VCaP (cell line): ENCODE measurements at regions not wholly inside any gene's neighbourhood (a gene's known extent, or its start where the extent isn't known, plus 50 kb on each side); places are given as distances from the start of the nearest gene placed in this dataset.
"Not testable (repeated sequence)": the region's sequence is repeated elsewhere in the genome, so short reads cannot be mapped to it uniquely, and the experiment has no call there.

Experiments
- H3K27ac ChIP-seq: fragments of 450-650 bp; 2 replicates; pipeline ENCODE4 v1.5.1; 2017
- TF ChIP-seq, protein P1 (sequence below): fragments of 450-650 bp; conservative IDR thresholded peaks from 2 replicates; pipeline ENCODE4 v1.5.1; 2017; ENCODE audit warnings: mild to moderate bottlenecking, moderate library complexity

DNA sequence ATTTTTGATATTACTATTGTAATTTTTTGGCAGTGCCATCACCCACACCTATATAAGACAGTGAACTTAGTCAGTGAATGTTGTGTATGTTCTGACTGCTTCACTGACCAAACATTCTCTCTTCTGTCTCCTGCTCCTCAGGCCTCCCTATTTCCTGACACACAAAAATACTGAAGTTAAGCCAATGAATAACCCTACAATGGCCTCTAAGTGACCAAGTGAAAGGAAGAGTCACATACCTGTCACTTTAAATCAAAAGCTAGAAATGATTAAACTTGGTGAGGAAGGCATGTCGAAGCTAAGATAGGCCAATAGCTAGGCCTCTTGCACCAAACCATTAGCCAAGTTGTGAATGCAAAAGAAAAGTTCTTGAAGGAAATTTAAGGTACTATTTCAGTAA is 151.9 kb downstream of the RND3 start:
- TF ChIP-seq, protein P1, sequence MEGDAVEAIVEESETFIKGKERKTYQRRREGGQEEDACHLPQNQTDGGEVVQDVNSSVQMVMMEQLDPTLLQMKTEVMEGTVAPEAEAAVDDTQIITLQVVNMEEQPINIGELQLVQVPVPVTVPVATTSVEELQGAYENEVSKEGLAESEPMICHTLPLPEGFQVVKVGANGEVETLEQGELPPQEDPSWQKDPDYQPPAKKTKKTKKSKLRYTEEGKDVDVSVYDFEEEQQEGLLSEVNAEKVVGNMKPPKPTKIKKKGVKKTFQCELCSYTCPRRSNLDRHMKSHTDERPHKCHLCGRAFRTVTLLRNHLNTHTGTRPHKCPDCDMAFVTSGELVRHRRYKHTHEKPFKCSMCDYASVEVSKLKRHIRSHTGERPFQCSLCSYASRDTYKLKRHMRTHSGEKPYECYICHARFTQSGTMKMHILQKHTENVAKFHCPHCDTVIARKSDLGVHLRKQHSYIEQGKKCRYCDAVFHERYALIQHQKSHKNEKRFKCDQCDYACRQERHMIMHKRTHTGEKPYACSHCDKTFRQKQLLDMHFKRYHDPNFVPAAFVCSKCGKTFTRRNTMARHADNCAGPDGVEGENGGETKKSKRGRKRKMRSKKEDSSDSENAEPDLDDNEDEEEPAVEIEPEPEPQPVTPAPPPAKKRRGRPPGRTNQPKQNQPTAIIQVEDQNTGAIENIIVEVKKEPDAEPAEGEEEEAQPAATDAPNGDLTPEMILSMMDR = no peak
- no peak overlapping the region for H3K27ac ChIP-seq

DNA sequence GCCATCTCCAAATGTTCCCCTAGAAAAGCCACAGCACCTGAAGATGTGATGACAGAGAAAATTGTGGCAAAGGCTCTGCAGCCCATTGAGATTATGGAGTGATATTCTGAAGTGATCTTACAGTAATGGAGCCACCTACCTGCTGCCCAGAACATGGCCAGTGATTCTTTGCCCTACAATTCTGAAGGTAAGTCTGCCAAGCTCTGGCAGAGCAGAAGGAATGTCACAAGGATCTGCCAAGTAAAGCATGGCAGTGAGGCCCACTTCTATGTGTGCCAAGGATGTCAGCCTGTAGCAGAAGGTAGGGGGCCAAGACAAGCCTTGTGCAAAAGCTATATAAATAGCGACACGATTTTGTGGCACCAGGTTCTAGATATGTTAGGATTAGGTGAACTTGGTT is 155.1 kb downstream of the RND3 start:
- no peak overlapping the region for H3K27ac ChIP-seq
- TF ChIP-seq, protein P1 = no peak

DNA sequence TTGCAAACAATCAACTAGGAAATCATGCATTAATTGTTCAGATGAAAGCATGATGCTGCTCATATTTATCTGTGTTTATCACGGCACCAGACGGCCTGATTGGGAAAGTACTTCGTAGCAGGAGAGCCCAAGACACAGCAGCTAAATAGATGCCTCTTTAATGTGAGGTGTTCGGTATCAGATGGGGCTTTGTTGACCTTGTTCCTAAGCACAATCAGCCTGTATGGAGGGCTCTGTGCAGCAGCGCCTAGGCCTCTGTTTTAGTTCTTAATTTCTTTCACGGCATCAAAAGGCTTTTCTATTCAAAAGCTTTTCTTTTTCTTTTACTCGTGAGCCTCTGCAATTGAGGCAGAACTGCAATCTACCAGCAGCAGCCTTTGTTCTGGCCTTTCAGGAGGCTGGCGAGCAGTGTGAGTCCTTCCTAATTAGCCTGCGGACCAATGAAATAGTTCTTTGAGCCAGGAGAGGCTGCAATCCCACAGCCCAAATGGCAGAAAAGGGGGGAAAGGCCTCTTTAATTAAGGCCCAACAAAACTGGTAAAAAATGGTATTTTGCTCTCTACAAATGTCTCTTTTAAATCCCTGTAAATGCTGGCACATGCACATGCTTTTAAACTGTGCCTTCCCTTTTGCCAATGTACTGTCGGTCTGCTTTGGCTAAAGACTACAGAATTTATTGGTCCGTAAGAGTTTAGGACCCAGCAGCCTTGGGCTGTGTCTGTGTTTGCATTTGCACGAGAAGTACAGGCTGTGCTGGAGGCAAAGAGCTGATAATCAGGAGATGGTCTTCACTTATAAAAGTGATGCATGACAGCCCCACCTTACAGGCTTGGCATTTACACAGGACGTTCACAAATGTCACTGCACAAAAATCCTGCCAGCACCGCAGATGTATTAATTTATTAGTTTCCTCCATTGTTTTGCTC is 159.6 kb downstream of the RND3 start:
- peak overlapping the region; percentile 82 for H3K27ac ChIP-seq
- TF ChIP-seq, protein P1 = no peak

DNA sequence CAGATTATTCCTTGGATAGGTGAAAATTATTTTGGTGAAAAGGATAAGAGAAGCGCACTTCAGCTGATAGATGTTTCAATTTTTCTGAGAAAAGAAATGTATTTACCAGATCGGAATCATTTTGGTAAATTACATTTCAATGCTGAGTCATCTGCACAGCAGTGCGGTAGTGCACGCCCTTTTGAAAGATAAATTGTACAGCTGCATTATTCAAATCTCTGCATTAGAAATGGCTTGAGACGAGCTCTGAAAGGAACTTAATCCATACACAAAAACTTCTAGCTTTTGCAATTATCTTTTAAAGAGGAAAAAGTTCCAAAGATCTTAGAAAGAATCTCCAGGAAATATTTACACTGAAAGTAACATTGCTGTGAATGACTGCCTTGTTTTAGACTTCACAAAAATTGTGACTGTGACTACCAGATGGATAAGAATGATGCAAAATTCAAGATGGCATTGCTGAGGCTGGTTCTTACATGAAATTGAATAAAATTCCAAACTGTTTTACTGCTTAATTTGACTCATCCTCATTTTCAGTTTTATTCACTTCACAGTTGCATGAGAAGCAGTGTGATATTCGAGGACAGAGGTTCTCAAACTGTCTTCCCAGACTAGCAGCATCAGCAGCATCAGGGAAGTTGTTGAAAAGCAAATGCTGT is 161.7 kb downstream of the RND3 start:
- TF ChIP-seq, protein P1 = no peak
- no peak overlapping the region for H3K27ac ChIP-seq

DNA sequence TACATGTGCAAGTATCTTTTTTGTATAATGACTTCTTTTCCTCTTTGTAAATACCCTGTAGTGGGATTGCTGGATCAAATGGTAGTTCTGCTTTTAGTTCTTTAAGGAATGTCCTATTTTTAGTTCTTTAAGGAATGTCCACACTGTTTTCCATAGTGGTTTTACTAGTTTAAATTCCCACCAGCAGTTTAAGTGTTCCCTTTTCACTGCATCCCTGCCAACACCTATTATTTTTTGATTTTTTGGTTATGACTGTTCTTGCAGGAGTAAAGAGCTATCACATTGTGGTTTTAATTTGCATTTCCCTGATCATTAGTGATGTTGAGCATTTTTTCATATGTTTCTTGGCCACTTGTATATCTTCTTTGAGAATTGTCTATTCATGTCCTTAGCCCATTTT is 164.4 kb downstream of the RND3 start:
- H3K27ac ChIP-seq = not testable (repeated sequence)

DNA sequence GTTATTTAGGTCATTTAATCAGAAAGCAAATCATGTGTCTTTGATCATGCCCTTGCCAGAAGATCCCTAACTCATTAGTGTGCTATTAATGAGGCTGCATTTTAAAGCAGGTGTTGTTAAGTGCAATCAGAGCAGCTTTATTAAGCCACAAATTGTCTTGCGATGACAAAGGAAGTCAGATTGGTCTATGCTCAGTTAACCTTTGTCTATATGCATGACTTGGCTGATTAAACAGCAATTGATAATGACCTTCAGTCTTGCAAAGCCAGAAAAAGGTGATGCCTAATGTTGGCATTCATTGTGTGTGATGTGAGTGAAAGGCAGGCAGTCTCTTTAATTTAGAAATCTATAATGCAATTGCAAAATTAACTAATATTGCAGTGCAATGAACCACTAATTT is 166.9 kb downstream of the RND3 start:
- TF ChIP-seq, protein P1 = no peak
- H3K27ac ChIP-seq = no peak overlapping the region

DNA sequence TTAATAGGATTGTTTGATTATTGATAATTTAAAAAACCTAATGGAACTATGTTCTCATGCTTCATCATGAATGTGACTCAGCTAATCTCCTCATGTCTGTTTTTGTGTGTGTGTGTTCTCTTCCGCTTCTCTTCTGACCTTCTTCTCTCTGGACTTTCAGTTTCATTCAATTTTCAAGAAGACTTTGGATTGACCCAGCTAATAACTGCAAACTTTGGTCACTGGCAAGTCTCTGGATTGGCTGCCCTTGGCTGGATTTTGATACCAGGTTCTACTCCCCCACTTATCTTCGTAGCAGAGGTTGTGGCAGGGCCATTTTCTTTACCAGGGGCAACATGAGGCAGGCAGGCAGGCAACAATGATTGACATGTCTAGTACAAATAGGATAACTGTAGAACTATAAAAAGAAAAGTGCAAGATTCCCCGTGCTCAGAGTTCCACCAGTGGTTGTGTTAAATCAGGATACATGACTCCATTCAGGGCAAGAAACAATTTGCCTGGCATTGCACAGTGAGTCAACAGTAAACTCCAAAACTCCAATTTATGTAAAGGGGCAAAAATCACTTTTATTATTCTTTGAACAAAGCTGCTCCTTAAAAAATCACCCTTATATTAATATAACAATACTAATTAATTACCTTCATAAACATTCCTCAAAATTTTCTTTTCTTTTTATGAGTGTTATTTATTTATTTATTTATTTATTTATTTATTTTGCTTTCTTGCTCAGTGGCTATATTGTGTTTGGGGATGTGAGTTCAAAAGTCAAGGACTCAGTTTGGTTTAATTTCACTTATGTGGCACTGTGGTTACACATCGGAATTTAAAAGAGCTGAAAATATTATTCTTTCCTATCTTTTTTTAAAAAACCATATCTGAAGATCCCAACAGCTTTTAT is 167.6 kb downstream of the RND3 start:
- TF ChIP-seq, protein P1 = no peak
- no peak overlapping the region for H3K27ac ChIP-seq
